Transverse colon (tissue), 4 donors: ENCODE measurements at regions not wholly inside any gene's neighbourhood (a gene's known extent, or its start where the extent isn't known, plus 50 kb on each side); places are given as distances from the start of the nearest gene placed in this dataset.

ENCODE experiments used
- DNase-seq: peaks from one replicate; pipeline ENCODE4 v3.0.0-alpha.2; 2019
- H3K27ac ChIP-seq, 4 donors: fragments of 200-600 bp; sonication (generic); 2 replicates each; pipeline ENCODE4 v1.5.1; 2016 to 2018; ENCODE audit warnings: inconsistent platforms in 4 of 4
- H3K27me3 ChIP-seq: fragments of 200-600 bp; sonication (generic); 2 replicates; pipeline ENCODE4 v1.5.1; 2017; ENCODE audit warnings: inconsistent platforms
- H3K36me3 ChIP-seq, 4 donors: fragments of 200-600 bp; sonication (generic); 2 replicates each; pipeline ENCODE4 v1.5.1; 2017 to 2019; ENCODE audit warnings: inconsistent platforms in 4 of 4
- H3K4me1 ChIP-seq, 4 donors: fragments of 200-600 bp; sonication (generic); 2 replicates each; pipeline ENCODE4 v1.5.1; 2017 to 2020; ENCODE audit warnings: inconsistent platforms in 4 of 4
- H3K4me3 ChIP-seq, 4 donors: fragments of 200-600 bp; sonication (generic); 1 replicate in 1 of 4; 2 replicates in 3 of 4; pipeline versions ENCODE4 v1.5.1 to v1.6.1; 2017 to 2019; ENCODE audit warnings: inconsistent platforms in 4 of 4
- H3K9me3 ChIP-seq, 2 donors: fragments of 200-600 bp; sonication (generic); 2 replicates each; pipeline ENCODE4 v1.5.1; 2017 to 2019; ENCODE audit warnings: inconsistent platforms in 2 of 2
- CTCF ChIP-seq, 5 experiments: fragments of 200-600 bp in 3 of 5; fragments of 450-650 bp in 2 of 5; sonication (generic) in 3 of 5; IDR thresholded peaks; 1 replicate in 2 of 5; 2 replicates in 3 of 5; pipeline ENCODE4 v1.5.1; 2016 to 2017; ENCODE audit warnings: antibody characterized with exemption in 5 of 5, inconsistent platforms in 3 of 5, mild to moderate bottlenecking in 2 of 5, moderate library complexity in 1 of 5
- EP300 ChIP-seq: sonication (generic); formaldehyde crosslinking; IDR thresholded peaks from one replicate; pipeline ENCODE4 v1.6.1; 2017; ENCODE audit warnings: antibody characterized with exemption, low read depth
- POLR2A ChIP-seq: fragments of 450-650 bp; IDR thresholded peaks from one replicate; pipeline ENCODE4 v1.6.1; 2016; ENCODE audit warnings: antibody characterized with exemption, mild to moderate bottlenecking, moderate library complexity
- POLR2AphosphoS5 ChIP-seq, 3 donors: sonication (generic); formaldehyde crosslinking; IDR thresholded peaks; one replicate each; pipeline ENCODE4 v1.6.1; 2016; ENCODE audit warnings: antibody characterized with exemption in 3 of 3
- WGBS, 2 donors: methylation state at CpG; one replicate each; pipeline ENCODE4 v1.1.5; 2018; ENCODE audit warnings: low coverage in 1 of 2; 5-methylcytosine and 5-hydroxymethylcytosine counted together
- in situ Hi-C, 4 donors: fragments of 200-750 bp; cut with MboI; loops; one replicate each; pipeline versions ENCODE4 v1.15.0 to v1.15.1; 2017; ENCODE audit warnings: low sequenced_read_pairs in 3 of 4, low pct_ligation_motif_present in 1 of 4, low pct_unique_long_range_greater_than_20kb in 1 of 4
- intact Hi-C: fragments of 100-400 bp; cut with DNase I; formaldehyde crosslinking; loops from one replicate; pipeline ENCODE4 v1.15.1; 2023; ENCODE audit warnings: low total_unique reads

- no peak overlapping the region for H3K4me3 ChIP-seq
- H3K27me3 ChIP-seq: no peaks in the 10 kb centered on the region
- no peak for TF ChIP-seq CTCF (IDR thresholded peaks at IDR 0.05)
- no peak for TF ChIP-seq POLR2AphosphoS5 (IDR thresholded peaks at IDR 0.05)
- no peak for TF ChIP-seq POLR2A
- TF ChIP-seq EP300: no peak
- H3K36me3 ChIP-seq: no peaks in the 10 kb centered on the region
- in situ Hi-C loops (no loop called here), intact Hi-C loops (no loop called here)
- H3K4me1 ChIP-seq: no peaks in the 10 kb centered on the region
- WGBS, 2 donors: 73 to 91% methylated on average over 3 of the region's 3 CpGs
- no peak overlapping the region for H3K27ac ChIP-seq
- no peaks in the 10 kb centered on the region for H3K9me3 ChIP-seq
- no peak for DNase-seq
Measured at GRCh38 chr14:87231336-87232026, 761.5 kb downstream of the GALC start.

GRCh38 chr14:87230726-87231125 is 762.3 kb downstream of the GALC start:
- intact Hi-C loops: no loop called here
- H3K9me3 ChIP-seq: no peaks in the 10 kb centered on the region
- in situ Hi-C loops: no loop called here
- no peak overlapping the region for H3K4me3 ChIP-seq
- no peaks in the 10 kb centered on the region for H3K27me3 ChIP-seq
- no peak for DNase-seq
- H3K36me3 ChIP-seq: no peaks in the 10 kb centered on the region
- no peak overlapping the region for H3K27ac ChIP-seq
- no peak for TF ChIP-seq POLR2A
- no peak for TF ChIP-seq POLR2AphosphoS5 (IDR thresholded peaks at IDR 0.05)
- no peak for TF ChIP-seq EP300
- no peaks in the 10 kb centered on the region for H3K4me1 ChIP-seq

GRCh38 chr14:87229131-87229530 is 763.9 kb downstream of the GALC start:
- Histone ChIP-seq H3K36me3 (no peaks in the 10 kb centered on the region), H3K4me3 (no peak overlapping the region), H3K27me3 (no peaks in the 10 kb centered on the region), H3K4me1 (no peaks in the 10 kb centered on the region), H3K27ac (no peak overlapping the region), H3K9me3 (no peaks in the 10 kb centered on the region)
- in situ Hi-C loops (no loop called here), intact Hi-C loops (no loop called here)
- 72 to 88% methylated on average over 1 of the region's 1 CpG for WGBS, 2 donors
- TF ChIP-seq POLR2AphosphoS5 (IDR thresholded peaks at IDR 0.05) (no peak), POLR2A (no peak), CTCF (IDR thresholded peaks at IDR 0.05) (no peak), EP300 (no peak)
- no peak for DNase-seq

GRCh38 chr14:87217023-87217422 is 776.0 kb downstream of the GALC start:
- in situ Hi-C loops: no loop called here
- intact Hi-C loops: no loop called here
- H3K4me1 ChIP-seq: no peaks in the 10 kb centered on the region
- no peaks in the 10 kb centered on the region for H3K9me3 ChIP-seq
- WGBS, 2 donors: 49 to 61% methylated on average over 2 to 3 of the region's 3 CpGs
- H3K27ac ChIP-seq: no peak overlapping the region
- H3K4me3 ChIP-seq: no peak overlapping the region
- DNase-seq: no peak
- TF ChIP-seq POLR2AphosphoS5 (IDR thresholded peaks at IDR 0.05) (no peak), CTCF (IDR thresholded peaks at IDR 0.05) (no peak), EP300 (no peak), POLR2A (no peak)
- no peaks in the 10 kb centered on the region for H3K36me3 ChIP-seq
- no peaks in the 10 kb centered on the region for H3K27me3 ChIP-seq

GRCh38 chr14:87214558-87214957 is 778.4 kb downstream of the GALC start:
- Histone ChIP-seq H3K4me1 (no peaks in the 10 kb centered on the region), H3K27me3 (no peaks in the 10 kb centered on the region), H3K36me3 (no peaks in the 10 kb centered on the region), H3K27ac (no peak overlapping the region), H3K4me3 (no peak overlapping the region), H3K9me3 (peaks cover 0 to 4% of the 10 kb centered on the region in 2 donors)
- 67 to 90% methylated on average over 1 of the region's 1 CpG for WGBS, 2 donors
- no peak for DNase-seq
- intact Hi-C loops: no loop called here
- no peak for TF ChIP-seq CTCF (IDR thresholded peaks at IDR 0.05)
- no peak for TF ChIP-seq POLR2AphosphoS5 (IDR thresholded peaks at IDR 0.05)
- no peak for TF ChIP-seq EP300
- in situ Hi-C loops: no loop called here
